Activated T-cell treated with anti-CD3 and anti-CD28 coated beads, Interleukin-2, amount 50 U/mL, for 48 hours (primary cell): ENCODE measurements at regions not wholly inside any gene's neighbourhood (a gene's known extent, or its start where the extent isn't known, plus 50 kb on each side); places are given as distances from the start of the nearest gene placed in this dataset.

Experiments
- DNase-seq, 2 experiments: peaks; one replicate each; pipeline ENCODE4 v3.0.0-alpha.2; 2020

GRCh38 chr5:38023371-38023770 lies 183.5 kb upstream of the GDNF start:
- DNase-seq = no peak

- no peak for DNase-seq
These were observed 182.8 kb upstream of the GDNF start for GRCh38 chr5:38022631-38023030.

GRCh38 chr5:38018016-38018415 lies 178.2 kb upstream of the GDNF start:
- DNase-seq = no peak

GRCh38 chr5:38013107-38013506 lies 173.3 kb upstream of the GDNF start:
- no peak for DNase-seq

- DNase-seq = no peak
These were observed 171.9 kb upstream of the GDNF start for GRCh38 chr5:38011668-38012188.

- DNase-seq = no peak
These were observed 170.0 kb upstream of the GDNF start for GRCh38 chr5:38009749-38010358.

- no peak for DNase-seq
These were observed 168.4 kb upstream of the GDNF start for GRCh38 chr5:38008198-38008597.

GRCh38 chr5:37999593-37999992 lies 159.8 kb upstream of the GDNF start:
- DNase-seq = no peak

- no peak for DNase-seq
These were observed 157.1 kb upstream of the GDNF start for GRCh38 chr5:37996918-37997317.

GRCh38 chr5:37994729-37995128 lies 154.9 kb upstream of the GDNF start:
- no peak for DNase-seq

GRCh38 chr5:37991301-37992299 lies 151.8 kb upstream of the GDNF start:
- no peak for DNase-seq

GRCh38 chr5:37989884-37990283 lies 150.0 kb upstream of the GDNF start:
- no peak for DNase-seq

GRCh38 chr5:37988454-37989046 lies 148.7 kb upstream of the GDNF start:
- DNase-seq = no peak

GRCh38 chr5:37984300-37984699 lies 144.5 kb upstream of the GDNF start:
- DNase-seq = no peak

GRCh38 chr5:37983463-37983862 lies 143.6 kb upstream of the GDNF start:
- DNase-seq = no peak

GRCh38 chr5:37979559-37979958 lies 139.7 kb upstream of the GDNF start:
- no peak for DNase-seq

- DNase-seq = no peak
These were observed 135.7 kb upstream of the GDNF start for GRCh38 chr5:37975531-37975930.

- DNase-seq = no peak
These were observed 131.7 kb upstream of the GDNF start for GRCh38 chr5:37971483-37972024.

GRCh38 chr5:37966871-37967270 lies 127.0 kb upstream of the GDNF start:
- no peak for DNase-seq

GRCh38 chr5:37966291-37966690 lies 126.5 kb upstream of the GDNF start:
- DNase-seq = no peak

- no peak for DNase-seq
These were observed 122.5 kb upstream of the GDNF start for GRCh38 chr5:37962389-37962788.

GRCh38 chr5:37957218-37957617 lies 117.4 kb upstream of the GDNF start:
- DNase-seq = no peak

GRCh38 chr5:37955748-37956147 lies 115.9 kb upstream of the GDNF start:
- no peak for DNase-seq
